ENCODE measurements at regions not wholly inside any gene's neighbourhood (a gene's known extent, or its start where the extent isn't known, plus 50 kb on each side); places are given as distances from the start of the nearest gene placed in this dataset.

GRCh38 chr7:18200266-18200665, 172.6 kb upstream of the PRPS1L1 start:
- no peak for TF ChIP-seq RAD21 (conservative IDR thresholded peaks at IDR 0.05 in 1 of 2, IDR thresholded peaks at IDR 0.05 in 1 of 2)
- no peak for TF ChIP-seq HDAC2 (IDR thresholded peaks at IDR 0.05)
- no peak for TF ChIP-seq E2F6 (IDR thresholded peaks at IDR 0.05; ENCODE audit: borderline replicate concordance, low read depth)
- TF ChIP-seq HOXA7 (CRISPR knock-in tag; IDR thresholded peaks at IDR 0.05): no peak
- TF ChIP-seq CHD2 (IDR thresholded peaks at IDR 0.05; ENCODE audit: low read length, partially characterized antibody): no peak
- TF ChIP-seq EP300 (IDR thresholded peaks at IDR 0.05): no peak
- TF ChIP-seq HES2 (IDR thresholded peaks at IDR 0.05): no peak
- TF ChIP-seq SREBF2 (IDR thresholded peaks at IDR 0.05): no peak
- no peak for TF ChIP-seq JUN (IDR thresholded peaks at IDR 0.05)
- TF ChIP-seq NFE2L2 (conservative IDR thresholded peaks at IDR 0.05; ENCODE audit: low read length): no peak
- TF ChIP-seq ELK1 (IDR thresholded peaks at IDR 0.05; ENCODE audit: low read depth, low read length): no peak
- TF ChIP-seq CHD4 (IDR thresholded peaks at IDR 0.05; ENCODE audit: borderline replicate concordance): no peak
- TF ChIP-seq CEBPB (IDR thresholded peaks at IDR 0.05): no peak
- no peak for TF ChIP-seq CBX2 (IDR thresholded peaks at IDR 0.05; ENCODE audit: borderline replicate concordance, low read depth)
- TF ChIP-seq REST (IDR thresholded peaks at IDR 0.05): no peak
- no peak for TF ChIP-seq FOSB (CRISPR knock-in tag; IDR thresholded peaks at IDR 0.05)
- TF ChIP-seq NPAS2 (CRISPR knock-in tag; IDR thresholded peaks at IDR 0.05; ENCODE audit: borderline replicate concordance): no peak
- TF ChIP-seq POLR2AphosphoS2 (conservative IDR thresholded peaks at IDR 0.05; ENCODE audit: low read length): no peak
- no peak for TF ChIP-seq CTCF (IDR thresholded peaks at IDR 0.05)
- TF ChIP-seq PHF8 (IDR thresholded peaks at IDR 0.05; ENCODE audit: borderline replicate concordance, low read depth): no peak
- Histone ChIP-seq H3K4me3 (no peak overlapping the region), H3K4me2 (no peak overlapping the region), H3K4me1 (no peaks in the 10 kb centered on the region), H3K27ac (no peak overlapping the region), H3K9me3 (no peaks in the 10 kb centered on the region)
- no peak for FAIRE-seq
- POLR2A ChIA-PET: no interaction called here
- no peak for ATAC-seq
- CTCF ChIA-PET: interaction anchor here (1.1 kb wide), 1 partner anchor 24 kb away, joined by 3 read pairs; no protein-coding TSS in a partner anchor
- DNase-seq (ENCODE audit: low read depth in 1 of 2, low spot score in 1 of 2): no peak
- 57% methylated on average over 4 of the region's 4 CpGs for WGBS (ENCODE audit: missing lambda C conversion rate)

- 80% methylated on average over 8 of the region's 8 CpGs for WGBS (ENCODE audit: missing lambda C conversion rate)
Measured at GRCh38 chr7:18200855-18201254, 173.2 kb upstream of the PRPS1L1 start.

More at GRCh38 chr7:18200855-18201254, 173.2 kb upstream of the PRPS1L1 start:
- DNase-seq (ENCODE audit: low read depth in 1 of 2, low spot score in 1 of 2) (no peak), FAIRE-seq (no peak), ATAC-seq (no peak)
- Histone ChIP-seq H3K4me2 (no peak overlapping the region), H3K4me1 (no peaks in the 10 kb centered on the region), H3K4me3 (no peak overlapping the region), H3K9me3 (no peaks in the 10 kb centered on the region), H3K27ac (no peak overlapping the region)
- POLR2A ChIA-PET: no interaction called here
- TF ChIP-seq PBX3 (IDR thresholded peaks at IDR 0.05): no peak
- TF ChIP-seq E2F6 (IDR thresholded peaks at IDR 0.05; ENCODE audit: borderline replicate concordance, low read depth): no peak
- TF ChIP-seq SREBF2 (IDR thresholded peaks at IDR 0.05): no peak
- no peak for TF ChIP-seq ZFP36 (IDR thresholded peaks at IDR 0.05; ENCODE audit: borderline replicate concordance, partially characterized antibody)
- TF ChIP-seq EHF (CRISPR knock-in tag; IDR thresholded peaks at IDR 0.05): no peak
- no peak for TF ChIP-seq KDM1A (IDR thresholded peaks at IDR 0.05; ENCODE audit: low read depth)
- TF ChIP-seq CBX2 (IDR thresholded peaks at IDR 0.05; ENCODE audit: borderline replicate concordance, low read depth): no peak
- TF ChIP-seq CHD4 (IDR thresholded peaks at IDR 0.05; ENCODE audit: borderline replicate concordance): no peak
- TF ChIP-seq USF2 (IDR thresholded peaks at IDR 0.05): no peak
- no peak for TF ChIP-seq MAX (IDR thresholded peaks at IDR 0.05)
- no peak for TF ChIP-seq HDAC2 (IDR thresholded peaks at IDR 0.05)
- TF ChIP-seq FOXS1 (CRISPR knock-in tag; IDR thresholded peaks at IDR 0.05): no peak
- no peak for TF ChIP-seq HEYL (CRISPR knock-in tag; IDR thresholded peaks at IDR 0.05)
- CTCF ChIA-PET: interaction anchor here (1.1 kb wide), 1 partner anchor 23 kb away, joined by 3 read pairs; no protein-coding TSS in a partner anchor
